ENCODE measurements at regions not wholly inside any gene's neighbourhood (a gene's known extent, or its start where the extent isn't known, plus 50 kb on each side); places are given as distances from the start of the nearest gene placed in this dataset.

GRCh38 chr5:33244441-33245150, 196.2 kb upstream of the TARS1 start:
- no peak for DNase-seq (ENCODE audit: low read depth)

- no peak for DNase-seq (ENCODE audit: low read depth)
Measured at GRCh38 chr5:33254579-33254978, 186.2 kb upstream of the TARS1 start.

- peak; percentile 80 for DNase-seq (ENCODE audit: low read depth)
Measured at GRCh38 chr5:33257807-33258429, 182.8 kb upstream of the TARS1 start.

GRCh38 chr5:33258553-33258952, 182.2 kb upstream of the TARS1 start:
- peak; percentile 52 for DNase-seq (ENCODE audit: low read depth)

- DNase-seq (ENCODE audit: low read depth), result peak; percentile 61
Measured at GRCh38 chr5:33260098-33260497, 180.7 kb upstream of the TARS1 start.

- peak; percentile 83 for DNase-seq (ENCODE audit: low read depth)
Measured at GRCh38 chr5:33261305-33261704, 179.5 kb upstream of the TARS1 start.

- no peak for DNase-seq (ENCODE audit: low read depth)
Measured at GRCh38 chr5:33261747-33262146, 179.0 kb upstream of the TARS1 start.

- DNase-seq (ENCODE audit: low read depth), result no peak
Measured at GRCh38 chr5:33267801-33268200, 173.0 kb upstream of the TARS1 start.

- DNase-seq (ENCODE audit: low read depth), result no peak
Measured at GRCh38 chr5:33268374-33268773, 172.4 kb upstream of the TARS1 start.

- no peak for DNase-seq (ENCODE audit: low read depth)
Measured at GRCh38 chr5:33270671-33271070, 170.1 kb upstream of the TARS1 start.

GRCh38 chr5:33271606-33272005, 169.2 kb upstream of the TARS1 start:
- no peak for DNase-seq (ENCODE audit: low read depth)

- peak; percentile 88 for DNase-seq (ENCODE audit: low read depth)
Measured at GRCh38 chr5:33272288-33272687, 168.5 kb upstream of the TARS1 start.

- DNase-seq (ENCODE audit: low read depth), result no peak
Measured at GRCh38 chr5:33273985-33274384, 166.8 kb upstream of the TARS1 start.

GRCh38 chr5:33275391-33275790, 165.4 kb upstream of the TARS1 start:
- DNase-seq (ENCODE audit: low read depth), result no peak

GRCh38 chr5:33275921-33276627, 164.7 kb upstream of the TARS1 start:
- DNase-seq (ENCODE audit: low read depth), result peak; percentile 79

GRCh38 chr5:33276628-33276950, 164.2 kb upstream of the TARS1 start:
- no peak for DNase-seq (ENCODE audit: low read depth)

- no peak for DNase-seq (ENCODE audit: low read depth)
Measured at GRCh38 chr5:33277061-33277650, 163.6 kb upstream of the TARS1 start.

GRCh38 chr5:33281431-33281843, 159.3 kb upstream of the TARS1 start:
- DNase-seq (ENCODE audit: low read depth), result no peak

- DNase-seq (ENCODE audit: low read depth), result no peak
Measured at GRCh38 chr5:33282157-33282556, 158.6 kb upstream of the TARS1 start.

GRCh38 chr5:33282696-33283095, 158.1 kb upstream of the TARS1 start:
- no peak for DNase-seq (ENCODE audit: low read depth)

- no peak for DNase-seq (ENCODE audit: low read depth)
Measured at GRCh38 chr5:33283243-33283642, 157.5 kb upstream of the TARS1 start.

GRCh38 chr5:33284681-33285080, 156.1 kb upstream of the TARS1 start:
- DNase-seq (ENCODE audit: low read depth), result no peak

- no peak for DNase-seq (ENCODE audit: low read depth)
Measured at GRCh38 chr5:33287242-33287641, 153.5 kb upstream of the TARS1 start.

Measured in HS-27A (cell line).